ENCODE measurements at regions not wholly inside any gene's neighbourhood (a gene's known extent, or its start where the extent isn't known, plus 50 kb on each side); places are given as distances from the start of the nearest gene placed in this dataset.

DNA sequence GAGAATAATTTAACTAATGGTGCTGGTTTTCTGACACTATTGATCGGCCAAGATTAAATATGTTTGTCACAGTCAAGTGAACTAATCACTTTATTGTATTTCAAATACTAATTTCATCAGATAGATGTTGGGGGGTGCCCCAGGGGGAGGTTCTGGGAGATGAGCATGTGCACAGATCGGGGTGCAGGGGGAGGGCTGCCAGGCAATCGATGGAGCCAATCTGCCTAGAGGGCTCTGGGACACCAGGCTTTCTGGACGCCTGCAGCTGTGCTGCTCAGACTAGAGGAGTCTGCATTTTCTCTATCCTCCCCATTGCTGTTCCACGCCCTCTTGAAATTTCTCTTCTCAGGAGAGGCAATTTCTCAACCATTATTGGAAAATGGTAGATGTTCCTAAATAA is 100.0 kb upstream of the ALDH1B1 start:
- TF ChIP-seq EZH2phosphoT487 (conservative IDR thresholded peaks at IDR 0.05; ENCODE audit: low read length): no peak
- TF ChIP-seq, protein P1, sequence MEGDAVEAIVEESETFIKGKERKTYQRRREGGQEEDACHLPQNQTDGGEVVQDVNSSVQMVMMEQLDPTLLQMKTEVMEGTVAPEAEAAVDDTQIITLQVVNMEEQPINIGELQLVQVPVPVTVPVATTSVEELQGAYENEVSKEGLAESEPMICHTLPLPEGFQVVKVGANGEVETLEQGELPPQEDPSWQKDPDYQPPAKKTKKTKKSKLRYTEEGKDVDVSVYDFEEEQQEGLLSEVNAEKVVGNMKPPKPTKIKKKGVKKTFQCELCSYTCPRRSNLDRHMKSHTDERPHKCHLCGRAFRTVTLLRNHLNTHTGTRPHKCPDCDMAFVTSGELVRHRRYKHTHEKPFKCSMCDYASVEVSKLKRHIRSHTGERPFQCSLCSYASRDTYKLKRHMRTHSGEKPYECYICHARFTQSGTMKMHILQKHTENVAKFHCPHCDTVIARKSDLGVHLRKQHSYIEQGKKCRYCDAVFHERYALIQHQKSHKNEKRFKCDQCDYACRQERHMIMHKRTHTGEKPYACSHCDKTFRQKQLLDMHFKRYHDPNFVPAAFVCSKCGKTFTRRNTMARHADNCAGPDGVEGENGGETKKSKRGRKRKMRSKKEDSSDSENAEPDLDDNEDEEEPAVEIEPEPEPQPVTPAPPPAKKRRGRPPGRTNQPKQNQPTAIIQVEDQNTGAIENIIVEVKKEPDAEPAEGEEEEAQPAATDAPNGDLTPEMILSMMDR (IDR thresholded peaks at IDR 0.05; ENCODE audit: insufficient read depth, low read length, poor library complexity, severe bottlenecking): no peak
- no peaks in the 10 kb centered on the region for H3K27me3 ChIP-seq (ENCODE audit: low read length)
- no peaks in the 10 kb centered on the region for H3K79me2 ChIP-seq (ENCODE audit: insufficient read depth, low read length)
- no peaks in the 10 kb centered on the region for H3K9me2 ChIP-seq (replicated peaks; ENCODE audit: insufficient read depth, low read length)
- no peak overlapping the region for H3K4me3 ChIP-seq (ENCODE audit: insufficient read depth, low read length, poor library complexity, severe bottlenecking)
- no peaks in the 10 kb centered on the region for H3F3A ChIP-seq (ENCODE audit: insufficient read depth)
- no peak overlapping the region for H3K4me2 ChIP-seq (ENCODE audit: low read depth, low read length, poor library complexity, severe bottlenecking)
- H4K20me1 ChIP-seq (ENCODE audit: low read depth, low read length): no peaks in the 10 kb centered on the region
- no peak overlapping the region for H3K27ac ChIP-seq (ENCODE audit: low read depth, low read length)
- no peak overlapping the region for H3K9ac ChIP-seq (ENCODE audit: low read length)
- H3K9me3 ChIP-seq (ENCODE audit: insufficient read depth, low read length): no peaks in the 10 kb centered on the region
- no peak overlapping the region for H2AFZ ChIP-seq (ENCODE audit: low read depth, low read length, severe bottlenecking)
- no peaks in the 10 kb centered on the region for H3K36me3 ChIP-seq (ENCODE audit: low read length)

DNA sequence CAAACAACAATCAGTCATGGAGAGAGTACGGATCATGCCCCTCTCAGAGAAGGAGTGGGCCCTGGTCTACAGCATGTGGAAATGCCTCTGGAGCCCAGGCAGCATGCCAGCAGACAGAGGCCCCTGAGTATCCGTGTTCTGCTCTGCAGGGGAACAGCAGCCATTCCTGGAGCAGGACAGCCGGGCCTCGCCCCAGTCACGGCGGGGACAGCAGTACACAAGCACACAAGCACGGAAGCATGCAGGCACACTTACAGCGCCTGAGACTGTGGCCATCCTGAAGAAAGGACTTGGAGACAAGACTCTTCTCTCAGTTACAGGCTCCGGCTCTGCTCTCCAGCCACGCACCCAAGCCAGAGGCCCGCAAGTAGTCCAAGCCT is 102.6 kb upstream of the ALDH1B1 start:
- Histone ChIP-seq H3K4me3 (ENCODE audit: insufficient read depth, low read length, poor library complexity, severe bottlenecking) (no peak overlapping the region), H3K27me3 (ENCODE audit: low read length) (no peaks in the 10 kb centered on the region), H3K79me2 (ENCODE audit: insufficient read depth, low read length) (no peaks in the 10 kb centered on the region), H3K27ac (ENCODE audit: low read depth, low read length) (no peak overlapping the region), H3K9me3 (ENCODE audit: insufficient read depth, low read length) (no peaks in the 10 kb centered on the region), H2AFZ (ENCODE audit: low read depth, low read length, severe bottlenecking) (no peak overlapping the region), H3K9ac (ENCODE audit: low read length) (no peak overlapping the region), H3F3A (ENCODE audit: insufficient read depth) (no peaks in the 10 kb centered on the region), H3K9me2 (replicated peaks; ENCODE audit: insufficient read depth, low read length) (no peaks in the 10 kb centered on the region), H4K20me1 (ENCODE audit: low read depth, low read length) (no peaks in the 10 kb centered on the region), H3K4me2 (ENCODE audit: low read depth, low read length, poor library complexity, severe bottlenecking) (no peak overlapping the region), H3K36me3 (ENCODE audit: low read length) (no peaks in the 10 kb centered on the region)
- TF ChIP-seq, protein P1 (IDR thresholded peaks at IDR 0.05; ENCODE audit: insufficient read depth, low read length, poor library complexity, severe bottlenecking): no peak
- TF ChIP-seq EZH2phosphoT487 (conservative IDR thresholded peaks at IDR 0.05; ENCODE audit: low read length): no peak

DNA sequence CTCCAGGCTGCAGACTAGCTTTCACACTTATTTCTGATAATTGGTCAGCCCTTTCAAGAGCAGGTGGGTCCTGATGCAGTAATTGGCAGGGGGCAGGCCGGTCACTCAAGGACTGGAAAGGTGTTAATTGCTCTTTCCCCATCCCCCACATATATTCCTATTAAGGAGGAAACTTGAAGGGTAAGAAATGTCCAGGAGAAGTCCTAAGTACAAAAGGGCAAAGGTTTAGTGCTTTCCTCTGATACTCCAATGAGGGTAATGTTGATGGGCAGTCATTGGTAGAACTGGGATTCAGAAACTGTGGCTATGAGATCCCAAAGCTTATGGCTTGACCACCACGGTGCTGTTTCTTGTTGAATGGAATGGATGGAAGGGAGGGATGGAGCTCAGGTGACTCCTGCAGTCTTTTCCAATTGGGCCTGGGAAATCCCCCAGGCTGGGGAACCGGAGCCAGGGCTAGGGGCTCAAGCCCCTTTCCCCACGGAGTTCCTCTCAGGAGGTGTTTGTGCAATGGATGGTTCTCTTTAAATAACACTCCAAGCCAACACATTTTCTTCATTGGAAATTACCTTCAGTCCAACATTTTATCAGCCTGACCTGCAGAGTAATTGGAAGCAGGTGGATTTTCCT is 103.2 kb upstream of the ALDH1B1 start:
- Histone ChIP-seq H3K9me2 (replicated peaks; ENCODE audit: insufficient read depth, low read length) (no peaks in the 10 kb centered on the region), H3K79me2 (ENCODE audit: insufficient read depth, low read length) (no peaks in the 10 kb centered on the region), H3K27ac (ENCODE audit: low read depth, low read length) (no peak overlapping the region), H3K9me3 (ENCODE audit: insufficient read depth, low read length) (no peaks in the 10 kb centered on the region), H3F3A (ENCODE audit: insufficient read depth) (no peaks in the 10 kb centered on the region), H2AFZ (ENCODE audit: low read depth, low read length, severe bottlenecking) (no peak overlapping the region), H3K4me2 (ENCODE audit: low read depth, low read length, poor library complexity, severe bottlenecking) (no peak overlapping the region), H3K9ac (ENCODE audit: low read length) (no peak overlapping the region), H3K36me3 (ENCODE audit: low read length) (no peaks in the 10 kb centered on the region), H4K20me1 (ENCODE audit: low read depth, low read length) (no peaks in the 10 kb centered on the region), H3K27me3 (ENCODE audit: low read length) (no peaks in the 10 kb centered on the region), H3K4me3 (ENCODE audit: insufficient read depth, low read length, poor library complexity, severe bottlenecking) (no peak overlapping the region)
- no peak for TF ChIP-seq EZH2phosphoT487 (conservative IDR thresholded peaks at IDR 0.05; ENCODE audit: low read length)
- TF ChIP-seq, protein P1 (IDR thresholded peaks at IDR 0.05; ENCODE audit: insufficient read depth, low read length, poor library complexity, severe bottlenecking): no peak

Measured in SU-DHL-6 (cell line).